Kidney tubule cell (primary cell): ENCODE measurements at regions not wholly inside any gene's neighbourhood (a gene's known extent, or its start where the extent isn't known, plus 50 kb on each side); places are given as distances from the start of the nearest gene placed in this dataset.

ENCODE experiments used
- DNase-seq: peaks from one replicate; pipeline ENCODE4 v3.0.0-alpha.2; 2018; ENCODE audit warnings: low spot score

DNA sequence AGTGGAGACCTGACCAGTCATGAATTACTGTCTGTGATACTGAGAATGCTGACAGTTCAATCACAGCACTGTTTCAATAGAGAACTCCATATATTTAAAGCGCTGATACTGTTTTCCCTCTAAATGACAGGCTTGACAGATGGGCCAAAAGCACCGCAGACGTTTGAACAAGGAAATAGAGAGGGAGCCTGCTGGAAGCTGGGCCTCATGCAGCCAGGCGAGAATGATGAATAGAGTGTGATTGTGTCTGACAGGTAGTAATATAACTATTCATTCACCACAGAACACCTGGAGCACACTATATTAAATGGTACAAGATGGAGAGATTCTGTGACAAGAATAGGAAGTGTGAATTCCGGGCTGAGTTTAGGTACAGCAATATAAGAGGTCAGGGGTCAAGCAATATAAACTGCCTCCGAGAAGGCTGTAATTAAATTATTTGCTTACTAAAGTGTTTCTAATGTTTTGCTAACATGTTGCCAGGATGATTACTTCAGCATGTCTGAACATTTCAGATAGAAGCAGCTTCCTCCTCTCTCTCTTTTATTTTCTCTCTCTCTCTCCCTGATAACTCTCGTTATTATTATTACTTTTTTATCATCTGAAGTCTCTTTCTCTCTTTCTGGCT lies 297.7 kb downstream of the CSNK1G3 start:
- DNase-seq: peak; percentile 60

DNA sequence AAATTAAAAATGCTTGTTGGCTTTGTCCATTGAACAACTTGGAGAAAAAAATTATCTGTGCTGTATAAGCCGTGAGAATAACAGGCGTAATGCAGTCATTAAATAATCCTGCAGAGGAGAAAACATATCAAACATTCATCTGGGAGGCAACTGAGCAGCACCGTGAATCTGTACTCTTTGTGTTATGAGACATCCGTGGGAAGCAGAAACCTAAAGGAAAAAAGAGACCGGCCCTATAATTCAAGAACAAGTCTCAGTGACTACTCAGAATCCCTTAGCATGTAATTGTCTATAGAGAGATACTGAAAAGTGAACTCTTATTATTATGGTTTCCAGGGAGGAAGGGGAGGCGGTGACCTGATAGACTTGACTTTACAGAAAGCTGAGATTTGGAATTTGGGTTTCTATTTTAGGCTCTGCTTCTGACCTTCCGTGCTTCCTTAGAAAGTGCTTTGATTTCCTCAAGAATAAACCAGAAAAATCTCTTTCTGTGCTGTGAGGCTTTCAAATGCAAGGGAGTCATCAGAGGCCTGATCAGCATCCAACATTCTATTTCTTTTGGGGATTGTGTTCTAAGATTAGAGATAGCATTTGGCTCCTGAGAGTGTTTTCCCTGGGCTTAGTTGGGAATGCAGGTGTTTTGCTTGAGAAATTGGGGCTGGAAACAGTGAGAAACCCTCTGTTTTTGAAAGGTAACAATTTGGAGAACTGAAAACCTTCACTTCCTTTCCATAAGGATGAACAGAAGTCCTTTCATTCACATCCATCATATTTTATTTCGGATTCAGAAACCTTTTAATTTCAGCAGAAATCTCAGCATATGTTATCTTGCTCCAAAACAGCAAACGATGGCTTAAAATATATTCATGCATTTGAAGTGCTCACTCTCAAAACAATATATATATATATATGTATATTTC lies 296.7 kb downstream of the CSNK1G3 start:
- DNase-seq: no peak

DNA sequence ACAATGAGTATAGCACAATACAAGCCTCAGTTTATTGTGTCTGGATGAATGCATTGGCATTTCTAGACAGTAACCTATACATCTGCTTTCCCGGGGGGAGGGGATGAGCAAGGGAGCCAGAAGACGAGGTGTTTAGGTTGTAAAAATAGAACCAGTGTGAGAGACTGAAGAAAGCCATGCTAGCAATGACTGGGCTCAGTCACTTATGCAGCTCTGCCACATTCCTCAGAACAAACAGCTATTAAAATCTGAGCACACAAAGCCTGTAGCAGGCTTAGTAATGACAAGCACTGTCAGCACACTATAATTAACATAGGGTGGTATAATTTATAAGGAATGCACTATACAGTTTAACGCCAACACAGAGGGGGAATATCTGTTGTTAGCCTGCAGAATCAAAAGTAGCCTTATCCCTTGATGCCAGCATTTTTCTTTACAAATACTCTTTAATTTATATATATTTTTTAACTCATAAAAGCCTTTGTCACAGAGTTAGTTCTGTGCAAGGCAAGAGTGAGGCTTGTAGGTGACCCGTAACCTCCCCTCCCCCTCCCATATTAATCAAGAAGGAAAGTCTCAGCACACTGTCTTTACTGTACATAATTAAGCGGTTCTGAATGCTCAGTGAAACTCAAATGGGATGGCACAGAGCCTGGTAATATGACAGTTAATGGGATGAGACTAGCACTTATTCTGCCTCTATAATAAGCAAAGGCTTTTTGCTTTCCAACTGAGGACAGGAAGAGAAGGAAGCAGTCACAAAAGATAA lies 295.4 kb downstream of the CSNK1G3 start:
- peak; percentile 42 for DNase-seq

DNA sequence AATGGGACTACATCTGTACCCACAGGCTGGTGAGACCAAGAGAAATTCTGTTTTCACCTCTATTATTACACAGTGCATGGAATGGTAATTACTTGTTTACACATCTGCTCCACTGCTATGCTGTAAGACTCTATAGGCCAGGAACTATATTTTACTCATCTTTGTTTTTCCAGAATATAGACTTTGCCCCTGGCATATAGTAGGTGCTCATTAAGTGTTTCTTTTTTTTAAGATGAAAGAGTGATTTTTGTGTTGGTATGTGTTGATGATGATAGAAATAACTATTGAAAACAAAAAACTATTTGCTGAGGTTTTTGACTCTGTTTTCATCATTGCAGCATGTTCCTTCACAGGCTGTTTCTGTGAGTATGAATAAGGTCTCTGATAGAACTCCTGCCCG lies 294.7 kb downstream of the CSNK1G3 start:
- DNase-seq: no peak

DNA sequence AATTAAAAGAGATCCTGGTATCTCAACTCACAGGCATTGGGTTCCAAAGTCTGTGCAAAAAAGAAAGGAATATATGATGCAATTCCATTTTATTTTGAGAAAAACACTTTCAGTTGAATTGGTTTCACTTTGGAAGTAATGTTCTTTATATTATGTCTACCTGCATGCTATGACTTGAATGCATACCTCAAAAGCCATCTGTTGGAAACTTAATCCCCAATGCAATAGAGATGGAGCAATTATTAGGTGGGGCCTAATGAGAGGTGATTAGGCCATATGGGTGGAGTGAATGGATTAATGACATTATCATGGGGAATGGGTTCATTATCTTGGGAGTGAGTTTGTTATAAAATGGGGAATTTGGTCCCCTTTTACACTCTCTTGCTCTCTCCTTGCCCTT lies 293.3 kb downstream of the CSNK1G3 start:
- DNase-seq: no peak

DNA sequence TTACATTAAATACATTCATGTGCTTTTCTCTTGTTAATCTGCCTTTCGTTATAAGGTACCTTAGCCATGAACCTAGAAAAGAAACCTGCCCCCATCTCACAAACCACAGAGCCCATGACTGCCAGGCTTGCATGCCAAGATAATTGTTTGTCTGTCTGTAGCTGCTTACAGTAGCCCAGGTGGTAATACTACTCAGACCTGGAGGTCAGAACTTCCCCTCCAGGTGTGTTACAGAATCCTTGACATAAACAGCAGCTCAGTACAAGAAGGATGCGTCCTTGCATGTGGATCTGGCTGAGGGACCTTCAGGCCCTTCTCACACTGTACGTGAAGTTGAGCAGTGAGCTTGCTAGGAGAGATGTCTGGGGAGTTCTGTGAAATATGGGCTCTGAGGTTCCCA lies 291.4 kb downstream of the CSNK1G3 start:
- no peak for DNase-seq

DNA sequence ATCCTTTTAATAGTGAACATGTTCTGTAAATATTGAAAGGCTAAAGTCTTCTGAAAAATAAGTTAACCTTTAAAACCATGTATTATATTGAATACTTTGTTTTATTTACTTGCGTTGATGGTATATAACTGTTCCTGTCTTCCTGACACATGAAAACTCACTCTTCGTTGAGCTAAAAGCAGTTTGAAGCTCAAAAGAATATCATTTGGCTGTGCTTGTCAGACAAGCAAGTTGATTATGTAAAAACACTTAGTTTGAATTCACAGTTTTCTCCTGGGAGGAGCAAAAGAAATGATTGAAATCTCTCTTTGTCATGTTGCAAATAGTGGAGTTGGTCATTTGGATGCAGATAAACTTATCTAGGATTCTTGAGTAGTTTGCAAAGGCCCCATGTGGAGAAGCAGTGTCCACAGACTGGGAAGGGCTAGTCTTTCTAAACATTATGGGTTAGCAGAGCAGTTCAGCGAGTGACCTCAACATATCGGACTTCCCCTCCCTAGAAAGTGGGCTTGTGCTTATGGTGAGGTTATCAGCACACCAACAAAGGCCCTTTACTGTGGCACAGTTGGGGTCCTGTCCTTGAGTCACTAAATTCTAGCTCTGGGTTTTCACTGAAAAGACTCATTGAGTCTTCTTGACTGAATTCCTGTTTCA lies 290.4 kb downstream of the CSNK1G3 start:
- DNase-seq: no peak

DNA sequence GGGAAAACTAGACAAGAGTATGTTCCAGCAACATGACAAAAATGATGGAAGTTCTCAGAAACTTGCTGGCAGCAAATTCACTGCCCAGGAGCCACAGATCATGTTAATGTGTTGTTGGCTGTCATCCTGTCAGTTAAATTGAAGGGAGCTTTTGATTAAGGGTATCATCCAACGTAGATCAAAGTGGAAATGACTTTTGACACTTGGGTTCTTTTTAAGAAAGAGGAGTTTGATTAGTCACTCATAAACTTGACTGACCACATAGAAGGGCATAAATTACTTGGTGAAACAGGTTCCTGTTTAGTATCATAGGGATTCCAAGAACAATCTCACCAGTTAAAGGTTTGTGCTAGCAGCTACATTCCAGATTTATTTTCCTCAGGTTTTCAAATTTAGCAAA lies 288.7 kb downstream of the CSNK1G3 start:
- peak; percentile 33 for DNase-seq

DNA sequence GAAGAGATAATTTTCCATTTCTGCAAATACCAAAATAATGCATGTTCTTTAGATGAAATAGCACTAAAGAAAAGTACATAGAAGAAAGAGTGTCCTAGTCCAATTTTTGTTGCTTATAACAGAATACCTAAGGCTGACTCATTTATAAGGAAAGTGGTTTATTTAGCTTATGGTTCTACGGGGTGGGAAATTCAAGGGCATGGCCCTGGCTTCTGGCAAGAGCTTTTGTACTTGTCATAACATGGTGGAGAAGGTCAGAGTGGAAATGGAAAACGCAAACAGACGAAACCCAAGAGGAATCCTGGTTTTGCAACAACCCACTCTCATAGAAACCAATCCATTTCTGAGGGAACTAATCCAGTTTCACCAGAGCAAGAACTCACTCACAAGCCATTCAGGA lies 283.7 kb downstream of the CSNK1G3 start:
- DNase-seq: no peak

DNA sequence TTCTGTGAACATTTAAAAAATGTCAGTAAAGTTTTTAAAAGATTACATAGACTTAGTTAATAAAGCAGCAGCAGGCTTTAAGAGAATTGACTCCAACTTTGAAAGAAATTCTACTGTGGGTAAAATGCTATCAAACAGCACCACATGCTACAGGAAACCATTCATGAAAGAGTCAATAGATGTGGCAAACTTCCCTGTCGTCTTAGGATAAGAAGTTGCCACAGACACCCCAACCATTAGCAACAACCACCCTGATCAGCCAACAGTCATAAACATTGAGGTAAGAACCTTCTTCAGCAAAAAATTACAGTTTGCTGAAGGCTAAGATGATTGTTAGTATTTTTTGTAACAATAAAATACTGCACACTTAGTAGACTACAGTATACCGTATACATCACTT lies 278.2 kb downstream of the CSNK1G3 start:
- DNase-seq: no peak

DNA sequence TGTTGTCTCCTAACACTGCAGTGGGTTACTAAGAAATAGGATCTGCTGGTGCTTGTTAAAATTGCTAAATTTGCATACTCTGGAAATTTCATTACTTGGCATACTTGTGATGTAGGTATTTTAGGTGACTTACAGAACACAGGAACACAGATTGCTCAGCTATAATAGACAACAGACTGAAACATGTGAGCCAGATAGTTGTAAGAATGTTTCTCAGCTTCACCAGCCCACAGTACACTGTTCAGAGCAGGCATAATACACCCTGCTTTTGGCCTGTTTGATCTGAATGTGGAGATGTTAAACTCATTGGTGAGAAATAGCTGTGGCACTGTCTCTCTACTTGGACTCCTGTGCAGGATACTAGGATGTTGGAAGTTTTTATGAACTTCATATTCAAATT lies 275.7 kb downstream of the CSNK1G3 start:
- no peak for DNase-seq

DNA sequence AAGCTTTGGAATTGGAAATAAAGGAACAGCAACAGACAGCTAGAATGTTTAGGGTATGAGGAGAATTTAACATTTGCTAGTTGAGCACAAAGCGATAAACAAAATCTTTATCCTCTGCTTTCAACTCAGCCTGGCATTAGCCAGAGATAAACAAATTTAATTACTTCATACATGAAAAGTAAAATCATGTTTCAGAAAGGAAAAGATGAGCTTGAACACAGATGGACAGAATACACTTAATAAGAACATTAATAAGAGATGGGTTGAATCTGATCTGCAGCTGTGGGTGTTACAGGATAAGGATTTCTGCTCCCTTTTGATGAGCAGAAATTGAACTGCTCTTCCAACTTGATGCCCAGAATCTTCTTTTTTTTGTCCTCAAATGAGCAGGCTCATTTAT lies 275.2 kb downstream of the CSNK1G3 start:
- no peak for DNase-seq

DNA sequence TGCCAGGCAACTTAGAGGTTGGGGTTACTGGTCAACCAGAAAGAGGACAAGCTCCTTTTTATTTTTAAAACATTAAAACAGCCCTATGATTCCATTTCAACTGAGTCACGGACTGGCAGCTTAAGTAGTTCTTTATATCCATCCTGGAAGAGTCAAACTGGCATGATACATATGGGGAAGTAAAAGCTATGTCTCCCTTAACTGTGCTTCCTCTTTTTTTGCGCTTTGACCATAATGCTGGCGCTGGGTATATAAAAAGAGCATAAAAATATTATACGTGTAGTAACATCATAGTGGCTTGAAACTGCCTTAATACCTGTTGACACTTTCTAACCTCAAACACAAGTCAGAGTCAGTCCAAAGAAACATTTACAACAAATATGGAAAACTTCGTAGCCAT lies 274.4 kb downstream of the CSNK1G3 start:
- DNase-seq: no peak

DNA sequence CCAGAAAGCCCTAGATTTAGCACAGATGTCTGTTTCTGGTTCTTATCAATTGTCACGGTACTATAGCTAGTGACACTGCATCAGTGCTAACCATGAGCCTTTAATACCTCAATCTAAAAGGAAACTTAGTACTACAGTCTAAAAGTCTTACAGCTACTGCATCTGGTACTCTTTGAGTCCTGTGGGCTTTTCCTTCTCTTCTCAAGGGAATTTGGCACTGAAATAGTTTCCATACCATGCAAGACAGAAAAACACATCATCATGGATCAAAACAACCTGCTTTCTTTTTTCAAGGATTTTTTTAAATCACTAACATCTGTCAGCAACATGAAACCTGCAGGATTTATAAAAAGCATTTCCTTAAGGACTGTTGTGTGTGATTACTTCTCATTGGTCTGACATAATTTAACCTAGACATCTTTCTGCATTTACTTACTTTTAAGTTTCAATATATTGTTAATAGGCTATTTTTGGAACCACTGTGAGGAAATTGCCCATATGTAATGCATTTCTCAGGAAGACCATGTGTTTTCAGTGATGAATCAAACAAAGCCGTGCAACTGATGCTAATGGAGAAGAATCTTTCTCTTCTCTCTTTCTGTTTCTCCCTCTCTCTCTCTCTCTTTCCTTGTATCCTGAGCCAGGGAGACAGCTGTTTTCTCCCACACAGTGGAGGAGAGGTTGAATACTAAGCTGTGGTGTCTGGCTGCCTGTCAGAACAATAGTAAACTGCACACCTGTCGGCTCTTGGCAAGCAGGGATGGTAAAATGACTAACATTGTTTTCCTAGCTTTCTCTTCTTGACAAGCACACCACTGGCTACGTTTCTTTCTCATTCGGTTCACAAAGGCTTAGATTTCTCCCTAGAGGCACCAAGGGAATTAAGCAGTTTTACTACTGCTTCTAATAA lies 273.4 kb downstream of the CSNK1G3 start:
- peak; percentile 33 for DNase-seq

DNA sequence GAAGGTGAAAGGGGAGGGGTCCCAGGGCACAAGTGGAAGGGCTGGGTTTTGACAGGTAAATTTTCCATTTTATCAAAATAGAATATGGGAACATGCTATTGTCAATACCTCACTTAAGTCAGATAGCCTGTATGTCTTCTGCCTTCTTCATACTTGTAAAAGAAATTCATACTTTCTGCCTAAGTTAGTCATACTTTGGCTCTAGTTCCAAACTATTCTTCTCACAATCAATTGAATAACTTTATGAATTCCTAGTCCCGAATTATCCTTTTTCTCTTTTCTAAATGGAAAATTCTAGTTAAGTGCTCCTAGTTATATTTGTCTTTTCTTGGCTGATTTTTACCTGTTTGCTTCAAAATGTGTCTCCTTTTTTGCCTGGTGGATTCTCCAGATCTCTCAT lies 271.4 kb downstream of the CSNK1G3 start:
- no peak for DNase-seq

DNA sequence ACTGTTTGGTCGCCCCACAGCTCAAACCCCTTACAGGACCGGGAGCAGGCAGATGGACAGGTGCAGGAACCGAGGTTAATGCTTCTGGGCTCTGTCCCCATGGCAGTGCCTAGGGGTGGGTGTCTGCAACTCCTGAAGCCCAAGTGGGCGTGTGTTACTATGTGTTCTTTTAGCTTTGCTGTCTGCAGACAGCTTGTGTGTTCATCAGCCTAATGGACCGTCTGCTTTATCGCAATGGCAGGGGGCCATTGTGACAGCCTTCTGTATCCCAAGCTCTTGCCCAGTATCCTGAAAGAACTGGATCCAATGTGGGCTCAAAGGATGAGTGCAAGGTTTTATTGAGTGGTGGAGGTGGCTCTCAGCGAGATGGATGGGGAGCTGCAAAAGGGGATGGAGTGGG lies 266.7 kb downstream of the CSNK1G3 start:
- no peak for DNase-seq

DNA sequence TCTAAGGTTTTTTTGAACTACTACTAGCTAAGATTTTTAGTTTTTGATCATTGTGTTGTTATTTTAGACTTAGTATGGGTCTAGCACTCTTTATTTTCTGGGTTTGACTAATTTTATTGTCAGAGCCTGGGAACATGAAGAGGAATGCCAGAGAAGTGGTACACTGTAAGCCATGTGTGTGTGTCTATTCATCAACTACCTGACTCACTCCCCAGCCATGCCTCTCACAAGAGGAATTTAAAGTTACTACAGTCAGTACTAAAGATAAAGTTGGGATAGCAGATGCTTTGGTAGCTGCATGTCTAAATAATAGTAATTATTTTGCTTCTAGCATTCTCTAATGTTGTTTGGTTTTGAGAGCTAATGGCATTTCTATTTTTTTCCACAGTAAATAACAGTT lies 264.8 kb downstream of the CSNK1G3 start:
- peak; percentile 78 for DNase-seq

DNA sequence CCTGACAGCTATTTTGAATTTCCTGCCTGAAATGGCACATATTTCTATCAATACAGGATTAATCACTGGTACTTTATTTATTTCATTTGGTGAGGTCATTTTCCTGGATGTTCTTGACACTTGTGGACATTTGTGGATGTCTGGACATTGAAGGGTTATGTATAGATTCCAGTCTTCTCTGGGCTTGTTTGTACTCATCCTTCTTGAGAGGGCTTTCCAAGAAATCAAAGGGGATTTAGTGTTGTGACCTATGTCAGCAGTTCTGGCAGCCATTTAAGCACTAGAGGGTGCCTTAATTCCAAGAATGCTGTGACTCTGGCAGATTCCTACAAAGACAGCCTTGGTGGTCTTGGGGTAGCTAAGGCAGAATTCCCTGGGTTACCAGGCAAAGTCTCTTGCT lies 259.7 kb downstream of the CSNK1G3 start:
- no peak for DNase-seq

DNA sequence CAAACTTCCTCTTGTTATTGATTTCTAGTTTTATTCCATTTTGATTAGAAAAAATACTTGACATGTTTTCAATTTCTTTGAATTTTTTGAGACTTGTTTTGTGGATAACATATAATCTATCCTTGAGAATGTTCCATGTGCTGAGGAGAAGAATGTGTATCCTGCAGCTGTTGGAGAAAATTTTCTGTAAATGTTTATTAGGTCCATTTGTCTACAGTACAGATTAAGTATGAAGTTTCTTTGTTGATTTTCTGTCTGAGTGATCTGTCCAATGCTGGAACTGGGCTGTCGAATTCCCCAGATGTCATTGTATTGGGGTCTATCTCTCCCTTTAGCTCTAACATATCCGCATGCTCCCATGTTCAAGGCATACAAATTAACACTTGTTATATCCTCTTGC lies 251.2 kb downstream of the CSNK1G3 start:
- DNase-seq: no peak

DNA sequence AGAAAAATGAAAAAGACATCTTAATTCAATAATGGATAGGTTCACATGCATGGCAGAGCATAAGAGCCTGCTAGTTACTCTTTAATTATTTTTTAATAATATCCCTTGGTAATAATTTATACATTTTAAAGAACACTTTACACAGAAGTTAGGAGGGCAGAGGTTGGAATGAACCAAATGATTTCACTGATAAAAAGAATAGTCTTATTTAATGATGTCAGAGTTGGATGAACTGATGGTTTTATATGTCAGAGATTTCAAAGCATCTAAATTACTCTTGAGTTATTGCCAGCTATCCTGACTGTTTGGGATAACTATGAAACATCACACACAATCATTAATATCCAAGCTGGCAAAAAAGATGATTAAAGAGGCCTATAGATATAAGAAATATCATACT lies 244.8 kb downstream of the CSNK1G3 start:
- no peak for DNase-seq

DNA sequence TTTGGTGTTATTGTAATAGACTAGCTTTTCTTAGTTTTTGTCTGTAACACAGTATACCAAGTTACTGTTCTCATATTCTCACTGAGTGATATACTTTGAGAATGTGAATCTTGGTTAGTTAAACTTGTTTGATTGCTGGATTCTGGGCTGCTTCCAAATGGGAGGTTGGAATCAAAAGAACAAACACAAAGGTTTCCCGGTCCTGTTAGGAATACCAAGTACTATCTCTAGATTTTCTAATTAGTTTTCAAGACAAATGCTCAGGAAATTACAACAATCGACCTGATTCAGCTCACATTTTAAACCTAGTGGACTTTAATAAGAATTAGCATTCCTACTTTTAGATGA lies 244.3 kb downstream of the CSNK1G3 start:
- peak; percentile 9 for DNase-seq
